ENCODE measurements at regions not wholly inside any gene's neighbourhood (a gene's known extent, or its start where the extent isn't known, plus 50 kb on each side); places are given as distances from the start of the nearest gene placed in this dataset. TPM values are rescaled to one million over a fixed set of nuclear protein-coding genes. Genes with fewer than 3 reads are reported as not detected.

DNA sequence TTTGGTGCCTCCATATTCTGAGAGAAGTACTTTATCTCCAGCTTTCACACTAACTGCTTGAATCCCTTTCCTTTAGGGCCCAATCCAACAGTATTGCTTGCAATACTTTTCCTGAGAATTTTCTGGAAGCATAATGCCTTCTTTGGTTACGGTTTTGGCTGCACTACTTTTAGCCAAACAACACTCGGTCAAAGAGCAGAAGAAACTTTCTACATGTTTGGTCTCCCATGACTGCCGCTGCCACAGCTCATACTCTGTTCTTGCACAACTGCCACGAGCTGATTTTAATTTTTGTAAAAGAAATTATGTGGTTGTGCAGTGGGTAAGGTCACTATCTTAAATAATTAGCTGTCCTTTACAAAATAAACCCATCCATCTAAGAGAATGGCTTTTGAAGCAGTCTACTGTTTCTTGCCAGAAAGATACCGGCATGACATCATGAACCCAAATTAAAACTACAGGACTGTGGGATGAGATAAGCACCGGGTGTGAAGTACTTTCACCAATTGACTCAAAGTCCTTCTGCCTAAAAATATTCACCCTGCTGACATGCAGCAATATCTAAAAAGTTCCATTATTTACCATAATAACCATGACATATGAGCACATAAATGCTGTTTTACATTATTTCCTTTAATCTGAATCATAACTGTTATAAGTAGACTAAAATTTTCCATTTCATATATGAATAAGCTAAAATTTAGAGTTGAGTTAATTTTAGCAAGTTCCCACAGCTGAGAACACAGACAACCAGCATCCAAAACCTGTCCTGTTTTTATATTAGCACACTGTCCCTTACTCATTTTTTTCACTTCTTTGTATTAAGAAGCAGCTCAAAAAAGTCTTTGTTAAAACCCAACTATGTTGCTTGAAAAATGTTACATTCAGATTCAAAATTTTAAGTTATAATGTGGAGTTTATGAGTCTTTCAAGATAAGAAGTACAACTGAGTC, 1154.3 kb downstream of the EPHA3 start:
- 61% methylated on average over 6 of the region's 6 CpGs for WGBS
- no peaks in the 10 kb centered on the region for H3K36me3 ChIP-seq (ENCODE audit: control insufficient read depth in 4 of 4, insufficient read depth in 3 of 4, low read depth in 1 of 4, low read length in 3 of 4)

More for the DNA sequence above, 1154.3 kb downstream of the EPHA3 start:
- Histone ChIP-seq H3K27ac (ENCODE audit: low read depth in 1 of 2, low read length in 2 of 2) (no peak overlapping the region), H3K27me3 (ENCODE audit: control insufficient read depth in 4 of 4, insufficient read depth in 4 of 4, low read length in 3 of 4) (no peaks in the 10 kb centered on the region), H3K9me3 (ENCODE audit: control insufficient read depth in 4 of 4, low read length in 3 of 4) (peaks cover 2 to 13% (median 4%) of the 10 kb centered on the region in 4 donors), H3K4me1 (ENCODE audit: control insufficient read depth in 4 of 4, insufficient read depth in 4 of 4, low read length in 3 of 4) (no peaks in the 10 kb centered on the region), H3K4me3 (ENCODE audit: low read depth in 1 of 3, low read length in 3 of 3) (no peak overlapping the region), H3K9ac (ENCODE audit: low read depth in 1 of 2, low read length in 2 of 2) (no peak overlapping the region)
- TF ChIP-seq EGR1 (IDR thresholded peaks at IDR 0.05; ENCODE audit: low read depth in 2 of 2) (no peak), HNF4A (conservative IDR thresholded peaks at IDR 0.05) (peak in 1 of 2 donors; percentile 20)
- DNase-seq (ENCODE audit: low spot score): no peak

Small RNA genes in the stretch of these regions (small RNA-seq; reads per million reads assigned to genes)
- gene HSPE1P19: not detected
- gene RF00012: not detected
- not detected for gene RNU6-712P
